GM18868 (cell line): ENCODE measurements at regions not wholly inside any gene's neighbourhood (a gene's known extent, or its start where the extent isn't known, plus 50 kb on each side); places are given as distances from the start of the nearest gene placed in this dataset.
A peak's percentile ranks its signal among the peaks of the same experiment; 100 is the strongest.
"Not testable (repeated sequence)": the region's sequence is repeated elsewhere in the genome, so short reads cannot be mapped to it uniquely, and the experiment has no call there.

Experiments used
- ATAC-seq: cut with Tn5 transposase; IDR thresholded peaks from one replicate; pipeline ENCODE4 v1.9.1; 2021; ENCODE audit warnings: mild to moderate bottlenecking, moderate library complexity; ENCODE audit not compliant: unreplicated experiment

GRCh38 chr7:91660734-91661356, 219.7 kb downstream of the MTERF1 start:
- peak; percentile 61 for ATAC-seq

GRCh38 chr7:91661727-91662126, 218.8 kb downstream of the MTERF1 start:
- ATAC-seq = no peak

- ATAC-seq = no peak
These were observed 212.3 kb downstream of the MTERF1 start for GRCh38 chr7:91668217-91668616.

GRCh38 chr7:91671245-91671644, 209.3 kb downstream of the MTERF1 start:
- no peak for ATAC-seq

GRCh38 chr7:91674470-91674869, 206.0 kb downstream of the MTERF1 start:
- no peak for ATAC-seq

- no peak for ATAC-seq
These were observed 198.8 kb downstream of the MTERF1 start for GRCh38 chr7:91681718-91682117.

GRCh38 chr7:91683823-91684222, 196.7 kb downstream of the MTERF1 start:
- no peak for ATAC-seq

GRCh38 chr7:91685544-91685943, 195.0 kb downstream of the MTERF1 start:
- no peak for ATAC-seq

GRCh38 chr7:91690541-91691070, 189.9 kb downstream of the MTERF1 start:
- ATAC-seq = no peak

GRCh38 chr7:91691865-91692264, 188.6 kb downstream of the MTERF1 start:
- ATAC-seq = no peak

- ATAC-seq = no peak
These were observed 187.7 kb downstream of the MTERF1 start for GRCh38 chr7:91692800-91693199.

GRCh38 chr7:91694351-91694841, 186.1 kb downstream of the MTERF1 start:
- no peak for ATAC-seq

GRCh38 chr7:91710881-91711280, 169.6 kb downstream of the MTERF1 start:
- ATAC-seq = no peak

GRCh38 chr7:91713669-91714068, 166.8 kb downstream of the MTERF1 start:
- ATAC-seq = no peak

GRCh38 chr7:91717681-91718470, 162.6 kb downstream of the MTERF1 start:
- ATAC-seq = no peak

GRCh38 chr7:91719008-91719407, 161.5 kb downstream of the MTERF1 start:
- ATAC-seq = no peak

GRCh38 chr7:91720260-91720937, 160.1 kb downstream of the MTERF1 start:
- ATAC-seq = no peak

GRCh38 chr7:91722831-91723230, 157.7 kb downstream of the MTERF1 start:
- no peak for ATAC-seq

GRCh38 chr7:91729046-91729445, 151.5 kb downstream of the MTERF1 start:
- ATAC-seq = not testable (repeated sequence)

- no peak for ATAC-seq
These were observed 148.5 kb downstream of the MTERF1 start for GRCh38 chr7:91731976-91732375.

- ATAC-seq = no peak
These were observed 131.1 kb downstream of the MTERF1 start for GRCh38 chr7:91749418-91749817.
